Nephron progenitor cell (in vitro differentiated cells): ENCODE measurements at regions not wholly inside any gene's neighbourhood (a gene's known extent, or its start where the extent isn't known, plus 50 kb on each side); places are given as distances from the start of the nearest gene placed in this dataset.
A peak's percentile ranks its signal among the peaks of the same experiment; 100 is the strongest.

Experiments used
- DNase-seq: peaks from one replicate; pipeline ENCODE4 v3.0.0; 2021
- H3K27ac Mint-ChIP-seq: 2 replicates; pipeline ENCODE4 v1.8.0; 2021; ENCODE audit warnings: mild to moderate bottlenecking, moderate library complexity, mixed read lengths
- H3K27me3 Mint-ChIP-seq: 2 replicates; pipeline ENCODE4 v1.8.0; 2021; ENCODE audit warnings: mild to moderate bottlenecking, low read depth, mixed read lengths; ENCODE audit not compliant: poor library complexity
- H3K36me3 Mint-ChIP-seq: 2 replicates; pipeline ENCODE4 v1.8.0; 2021; ENCODE audit warnings: low read depth, mixed read lengths
- H3K4me1 Mint-ChIP-seq: 2 replicates; pipeline ENCODE4 v1.8.0; 2021; ENCODE audit warnings: mixed read lengths
- H3K4me3 Mint-ChIP-seq: 2 replicates; pipeline ENCODE4 v1.8.0; 2021; ENCODE audit warnings: mild to moderate bottlenecking, moderate library complexity, mixed read lengths
- H3K9me3 Mint-ChIP-seq: 2 replicates; pipeline ENCODE4 v1.8.0; 2021; ENCODE audit warnings: mild to moderate bottlenecking, moderate library complexity, mixed read lengths
- TF ChIP-seq, protein P1 (sequence below): fragments of 200-600 bp; sonication (generic); IDR thresholded peaks from 2 replicates; pipeline ENCODE4 v1.5.0; 2021; ENCODE audit warnings: antibody characterized with exemption

DNA sequence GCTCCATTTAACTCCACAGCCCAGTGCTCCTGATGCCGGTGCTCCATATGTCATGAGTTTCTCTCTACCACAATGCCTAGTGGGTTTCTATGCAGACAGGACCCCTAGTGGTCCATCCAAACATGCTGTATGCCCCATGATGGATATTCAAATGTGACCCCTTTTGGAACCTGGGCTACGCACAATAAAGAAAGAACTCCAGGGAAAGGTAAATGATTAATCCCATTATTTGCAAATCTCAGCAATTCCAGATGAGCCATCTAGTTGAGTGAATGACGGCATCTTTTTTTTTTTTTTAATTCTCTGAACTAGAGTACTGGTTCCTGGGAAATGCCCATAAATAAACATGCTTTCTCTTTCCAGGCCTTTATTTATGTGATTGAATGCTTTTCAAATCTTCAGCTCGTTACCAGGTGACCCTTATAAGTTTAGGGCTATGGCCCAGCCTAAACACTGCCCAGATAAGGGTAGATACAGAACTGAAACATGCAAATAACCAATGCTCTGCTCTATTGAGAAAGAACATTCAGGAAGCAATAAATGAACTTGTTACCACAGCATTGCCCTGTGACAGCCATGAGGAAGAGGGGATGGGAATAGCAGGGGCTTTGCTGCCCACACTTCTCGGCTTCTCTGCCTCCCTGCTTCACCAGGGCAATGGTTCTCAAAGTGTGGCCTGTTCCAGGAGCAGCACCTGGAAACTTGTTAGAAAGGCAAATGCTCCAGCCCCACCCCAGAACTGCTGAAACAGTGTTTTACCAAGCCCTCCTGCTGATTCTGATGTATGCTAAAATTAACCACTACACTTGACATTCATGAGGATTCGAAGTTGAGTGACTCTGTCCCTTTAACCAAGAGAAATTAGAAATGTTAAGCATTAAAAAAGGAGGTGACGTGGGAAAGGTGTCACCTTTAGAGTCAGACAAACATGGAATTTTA is 151.7 kb downstream of the SEC16B start:
- H3K36me3 Mint-ChIP-seq: peaks cover 13% of the 10 kb centered on the region
- H3K4me3 Mint-ChIP-seq: no peak overlapping the region
- no peak for DNase-seq
- peaks cover 23% of the 10 kb centered on the region for H3K9me3 Mint-ChIP-seq
- TF ChIP-seq, protein P1, sequence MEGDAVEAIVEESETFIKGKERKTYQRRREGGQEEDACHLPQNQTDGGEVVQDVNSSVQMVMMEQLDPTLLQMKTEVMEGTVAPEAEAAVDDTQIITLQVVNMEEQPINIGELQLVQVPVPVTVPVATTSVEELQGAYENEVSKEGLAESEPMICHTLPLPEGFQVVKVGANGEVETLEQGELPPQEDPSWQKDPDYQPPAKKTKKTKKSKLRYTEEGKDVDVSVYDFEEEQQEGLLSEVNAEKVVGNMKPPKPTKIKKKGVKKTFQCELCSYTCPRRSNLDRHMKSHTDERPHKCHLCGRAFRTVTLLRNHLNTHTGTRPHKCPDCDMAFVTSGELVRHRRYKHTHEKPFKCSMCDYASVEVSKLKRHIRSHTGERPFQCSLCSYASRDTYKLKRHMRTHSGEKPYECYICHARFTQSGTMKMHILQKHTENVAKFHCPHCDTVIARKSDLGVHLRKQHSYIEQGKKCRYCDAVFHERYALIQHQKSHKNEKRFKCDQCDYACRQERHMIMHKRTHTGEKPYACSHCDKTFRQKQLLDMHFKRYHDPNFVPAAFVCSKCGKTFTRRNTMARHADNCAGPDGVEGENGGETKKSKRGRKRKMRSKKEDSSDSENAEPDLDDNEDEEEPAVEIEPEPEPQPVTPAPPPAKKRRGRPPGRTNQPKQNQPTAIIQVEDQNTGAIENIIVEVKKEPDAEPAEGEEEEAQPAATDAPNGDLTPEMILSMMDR: no peak
- H3K27me3 Mint-ChIP-seq: peaks cover 11% of the 10 kb centered on the region
- H3K4me1 Mint-ChIP-seq: peaks cover under 1% of the 10 kb centered on the region
- no peak overlapping the region for H3K27ac Mint-ChIP-seq

DNA sequence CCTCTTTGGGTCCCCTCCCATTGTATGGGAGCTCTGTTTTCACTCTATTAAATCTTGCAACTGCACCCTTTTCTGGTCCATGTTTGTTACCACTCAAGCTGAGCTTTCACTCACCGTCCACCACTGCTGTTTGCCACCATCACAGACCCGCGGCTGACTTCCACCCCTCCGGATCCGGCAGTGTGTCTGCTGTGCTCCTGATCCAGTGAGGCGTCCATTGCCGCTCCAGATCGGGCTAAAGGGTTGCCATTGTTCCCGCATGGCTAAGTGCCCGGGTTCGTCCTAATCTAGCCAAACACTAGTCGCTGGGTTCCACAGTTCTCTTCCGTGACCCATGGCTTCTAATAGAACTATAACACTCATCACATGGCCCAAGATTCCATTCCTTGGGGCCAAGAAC is 157.2 kb downstream of the SEC16B start:
- Mint-ChIP-seq H3K27me3 (peaks cover 7% of the 10 kb centered on the region), H3K4me1 (peaks cover 48% of the 10 kb centered on the region), H3K36me3 (peaks cover 13% of the 10 kb centered on the region), H3K9me3 (peaks cover 31% of the 10 kb centered on the region), H3K4me3 (no peak overlapping the region), H3K27ac (peak overlapping the region; percentile 89)
- no peak for DNase-seq
- TF ChIP-seq, protein P1: no peak

DNA sequence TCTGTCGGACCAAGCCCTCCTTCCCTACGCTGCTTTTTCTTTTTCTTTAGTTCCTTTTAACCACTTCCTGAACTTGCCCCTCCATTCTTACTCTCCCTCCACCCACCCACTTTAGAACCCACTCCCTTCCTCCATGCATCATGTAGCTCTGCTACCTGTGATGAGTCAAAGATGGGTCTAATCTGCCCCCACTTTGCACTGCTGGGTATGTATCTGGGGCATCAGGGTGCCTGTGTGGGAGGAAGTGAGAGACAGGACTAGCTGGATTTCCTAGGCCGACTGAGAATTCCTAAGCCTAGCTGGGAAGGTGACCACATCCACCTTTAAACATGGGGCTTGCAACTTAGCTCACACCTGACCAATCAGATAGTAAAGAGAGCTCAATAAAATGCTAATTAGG is 157.7 kb downstream of the SEC16B start:
- H3K4me3 Mint-ChIP-seq: no peak overlapping the region
- TF ChIP-seq, protein P1: no peak

DNA sequence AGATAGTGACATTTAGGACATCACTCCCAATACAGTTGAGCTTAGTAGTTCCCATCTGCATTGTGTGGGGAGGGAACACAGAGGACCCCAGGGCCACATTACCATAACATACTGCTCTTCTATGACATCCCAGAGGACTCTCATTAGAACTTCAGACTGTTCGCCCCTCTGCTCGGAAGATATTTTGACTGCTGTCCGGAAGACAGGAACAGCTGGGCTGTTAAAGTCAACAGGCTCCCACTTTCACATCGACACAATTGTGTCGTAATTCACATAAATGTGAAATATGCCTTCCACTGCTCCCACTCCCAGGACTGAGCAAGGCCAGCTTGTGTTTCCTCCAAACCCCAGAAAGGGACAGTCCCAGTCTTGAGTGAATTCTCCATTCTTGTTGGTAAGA is 158.4 kb downstream of the SEC16B start:
- peak overlapping the region; percentile 89 for H3K27ac Mint-ChIP-seq
- TF ChIP-seq, protein P1: no peak
- H3K4me1 Mint-ChIP-seq: peaks cover 48% of the 10 kb centered on the region
- peaks cover 25% of the 10 kb centered on the region for H3K9me3 Mint-ChIP-seq
- H3K27me3 Mint-ChIP-seq: peaks cover 7% of the 10 kb centered on the region
- H3K36me3 Mint-ChIP-seq: peaks cover 7% of the 10 kb centered on the region
- H3K4me3 Mint-ChIP-seq: peak overlapping the region; percentile 14
- peak; percentile 9 for DNase-seq

More for the DNA sequence above, 157.7 kb downstream of the SEC16B start:
- Mint-ChIP-seq H3K27ac (peak overlapping the region; percentile 89), H3K9me3 (peaks cover 28% of the 10 kb centered on the region), H3K27me3 (peaks cover 7% of the 10 kb centered on the region), H3K36me3 (peaks cover 13% of the 10 kb centered on the region), H3K4me1 (peaks cover 48% of the 10 kb centered on the region)
- DNase-seq: no peak

DNA sequence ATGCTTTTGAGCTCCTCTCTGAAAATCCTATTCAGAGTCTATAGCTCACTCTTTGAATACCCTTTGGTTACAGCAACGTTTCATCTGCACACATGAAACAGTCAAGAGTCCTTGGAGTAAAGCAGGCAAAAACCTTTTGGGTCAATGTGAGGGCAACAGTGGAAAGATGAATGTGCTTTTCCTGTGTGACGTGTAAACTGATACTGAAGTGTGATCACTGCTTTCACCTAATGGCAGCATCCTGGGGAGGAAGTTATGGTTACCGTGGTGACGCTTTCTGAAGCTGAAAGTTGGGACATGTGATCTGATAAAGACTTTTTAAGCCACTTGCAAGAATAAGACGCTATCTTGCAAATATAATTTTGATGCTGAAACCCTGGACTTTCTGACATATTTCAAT is 160.0 kb downstream of the SEC16B start:
- peaks cover 7% of the 10 kb centered on the region for H3K36me3 Mint-ChIP-seq
- H3K9me3 Mint-ChIP-seq: peaks cover 30% of the 10 kb centered on the region
- peaks cover 48% of the 10 kb centered on the region for H3K4me1 Mint-ChIP-seq
- no peak for DNase-seq
- peak overlapping the region; percentile 61 for H3K27ac Mint-ChIP-seq
- H3K4me3 Mint-ChIP-seq: peak overlapping the region; percentile 54
- H3K27me3 Mint-ChIP-seq: peaks cover 6% of the 10 kb centered on the region
- TF ChIP-seq, protein P1: no peak

DNA sequence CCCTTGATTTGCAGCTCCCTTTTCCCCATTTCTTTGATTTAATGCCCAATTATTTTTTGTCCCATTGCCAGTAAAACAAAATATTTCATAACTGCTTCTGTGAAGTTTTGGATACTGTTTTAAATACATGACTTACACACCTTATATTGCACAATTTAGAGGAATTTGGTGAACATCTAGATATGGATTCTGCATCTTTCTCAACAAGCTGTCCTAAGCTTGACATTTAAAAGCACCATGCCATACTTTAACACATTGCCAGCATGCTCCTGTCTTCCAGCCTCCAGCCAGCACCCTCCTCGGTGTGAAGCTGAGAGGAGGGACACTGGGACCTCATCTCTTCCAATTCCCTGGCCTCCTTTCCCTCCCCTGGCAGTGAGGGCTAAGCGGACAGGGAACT is 167.6 kb downstream of the SEC16B start:
- H3K9me3 Mint-ChIP-seq: peaks cover 55% of the 10 kb centered on the region
- no peak overlapping the region for H3K4me3 Mint-ChIP-seq
- H3K4me1 Mint-ChIP-seq: peaks cover 42% of the 10 kb centered on the region

More for the DNA sequence above, 167.6 kb downstream of the SEC16B start:
- Mint-ChIP-seq H3K27ac (peak overlapping the region; percentile 37), H3K27me3 (peaks cover 19% of the 10 kb centered on the region), H3K36me3 (peaks cover 16% of the 10 kb centered on the region)
- TF ChIP-seq, protein P1: no peak
- no peak for DNase-seq
